GM21515 (cell line): ENCODE measurements at regions not wholly inside any gene's neighbourhood (a gene's known extent, or its start where the extent isn't known, plus 50 kb on each side); places are given as distances from the start of the nearest gene placed in this dataset.

Source experiments
- ATAC-seq: cut with Tn5 transposase; IDR thresholded peaks from one replicate; pipeline ENCODE4 v1.9.1; 2021; ENCODE audit not compliant: unreplicated experiment

GRCh38 chr4:187218705-187219245, 495.1 kb upstream of the FAT1 start:
- ATAC-seq, result no peak

GRCh38 chr4:187224560-187224959, 500.9 kb upstream of the FAT1 start:
- ATAC-seq, result no peak

- no peak for ATAC-seq
Measured at GRCh38 chr4:187227907-187228704, 504.4 kb upstream of the FAT1 start.

DNA sequence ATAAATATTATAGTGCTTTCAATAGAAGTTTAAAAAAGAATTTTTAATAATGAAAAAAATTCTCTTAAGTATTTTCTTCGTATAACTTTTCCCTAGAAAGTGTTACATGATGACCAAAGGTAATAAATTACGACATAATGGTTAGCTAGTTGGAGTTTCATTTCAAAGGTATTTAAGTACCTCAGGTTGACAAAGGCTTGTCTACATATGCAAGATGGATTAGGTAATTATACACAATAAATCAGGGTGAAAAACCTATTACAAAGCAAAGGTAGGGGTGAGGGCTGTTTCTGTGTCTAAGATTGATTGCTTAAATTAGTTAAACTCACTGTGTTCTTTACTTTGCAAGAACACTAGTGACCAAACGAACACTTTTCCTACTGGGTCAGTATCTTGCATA, 508.5 kb upstream of the FAT1 start:
- no peak for ATAC-seq

GRCh38 chr4:187232796-187233195, 509.1 kb upstream of the FAT1 start:
- ATAC-seq, result no peak

DNA sequence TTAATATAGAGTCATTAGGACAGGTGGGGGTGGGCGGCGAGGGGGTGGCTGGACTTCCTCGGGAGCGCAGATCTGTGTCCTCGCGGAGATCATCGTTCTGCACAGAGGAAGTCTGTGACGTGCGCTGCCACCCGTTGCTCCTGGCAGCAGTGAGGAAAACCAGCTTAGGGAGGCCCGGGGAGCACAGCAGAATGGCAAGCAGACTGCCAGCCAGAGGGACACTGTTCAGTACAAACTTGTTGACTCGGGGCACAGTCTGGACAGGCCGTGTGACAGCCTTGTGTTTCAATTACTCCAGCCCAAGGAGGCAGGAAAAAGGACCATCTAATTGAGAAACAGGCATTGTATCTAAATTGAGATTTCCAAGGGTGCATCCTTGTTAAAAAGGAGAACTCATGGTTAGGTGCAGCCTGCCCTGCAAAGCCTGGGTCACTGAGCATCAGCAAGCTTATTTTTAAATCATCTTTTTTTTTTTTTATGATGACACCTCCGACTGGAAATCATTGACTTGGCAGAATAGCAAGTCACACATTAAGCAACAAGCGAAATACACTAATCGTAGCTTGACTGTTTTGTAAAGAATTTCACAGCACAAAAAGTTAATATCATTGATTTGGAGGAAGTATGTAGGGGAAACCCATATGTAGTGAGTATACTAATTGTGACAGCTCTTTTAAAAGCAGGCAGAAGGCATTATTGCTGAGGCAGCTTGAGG, 512.0 kb upstream of the FAT1 start:
- no peak for ATAC-seq

- no peak for ATAC-seq
Measured at GRCh38 chr4:187236209-187236890, 512.7 kb upstream of the FAT1 start.

DNA sequence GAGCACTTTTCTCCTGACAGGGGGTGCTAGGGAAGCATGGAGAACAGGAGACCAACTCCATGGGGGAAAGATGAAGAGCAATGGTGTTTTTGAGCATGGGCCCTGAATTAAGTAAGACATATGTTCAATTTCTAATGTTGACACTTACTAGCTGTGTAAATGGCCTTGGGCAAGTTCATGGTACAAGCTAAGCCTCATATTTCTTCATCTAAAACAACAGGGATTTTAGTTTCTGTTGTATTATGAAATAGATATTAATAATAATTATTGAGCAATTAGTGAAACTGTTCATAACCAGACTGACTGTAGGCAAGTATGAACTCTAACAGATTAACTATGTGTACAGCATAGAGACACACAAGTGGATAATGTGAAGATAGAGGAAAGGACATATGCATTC, 515.0 kb upstream of the FAT1 start:
- no peak for ATAC-seq

- no peak for ATAC-seq
Measured at GRCh38 chr4:187251896-187252295, 528.2 kb upstream of the FAT1 start.

DNA sequence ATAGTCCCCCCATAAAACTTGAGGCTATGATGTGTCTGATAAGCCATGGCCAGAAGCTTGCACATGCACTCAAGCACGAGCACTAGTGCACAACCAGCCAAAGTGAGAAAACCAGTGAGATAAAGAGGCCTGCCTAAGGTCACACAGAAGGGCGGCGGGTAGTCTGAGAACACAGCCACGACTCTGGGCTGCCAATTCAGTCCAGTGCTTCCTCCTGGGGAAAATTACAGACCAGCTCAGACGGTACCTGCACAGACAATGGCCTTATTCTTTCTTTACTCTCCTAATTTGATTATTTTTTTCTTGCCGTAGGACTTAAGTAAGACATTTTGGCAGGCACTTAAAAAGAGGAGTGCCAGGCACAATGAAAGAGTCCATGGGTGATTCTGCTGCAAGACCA, 533.2 kb upstream of the FAT1 start:
- ATAC-seq, result no peak

- ATAC-seq, result no peak
Measured at GRCh38 chr4:187258651-187259401, 535.2 kb upstream of the FAT1 start.

GRCh38 chr4:187268940-187269339, 545.3 kb upstream of the FAT1 start:
- no peak for ATAC-seq

- ATAC-seq, result no peak
Measured at GRCh38 chr4:187270154-187270553, 546.5 kb upstream of the FAT1 start.

DNA sequence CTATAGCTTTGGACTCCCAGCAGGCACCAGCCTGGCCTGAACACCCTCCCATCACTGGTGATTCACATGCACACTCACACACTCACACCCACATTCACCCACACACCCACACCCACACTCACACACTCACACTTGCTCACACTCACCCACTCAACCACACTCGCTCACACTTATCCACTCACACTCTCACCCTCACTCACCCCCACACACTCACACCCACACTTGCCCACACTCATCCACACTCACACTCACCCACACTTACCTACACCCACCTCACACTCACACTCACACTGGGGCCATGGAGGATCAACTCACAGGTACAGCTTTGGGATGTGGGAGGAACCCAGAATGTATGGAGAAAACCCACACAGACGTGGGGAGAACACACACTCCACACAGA, 548.2 kb upstream of the FAT1 start:
- no peak for ATAC-seq

DNA sequence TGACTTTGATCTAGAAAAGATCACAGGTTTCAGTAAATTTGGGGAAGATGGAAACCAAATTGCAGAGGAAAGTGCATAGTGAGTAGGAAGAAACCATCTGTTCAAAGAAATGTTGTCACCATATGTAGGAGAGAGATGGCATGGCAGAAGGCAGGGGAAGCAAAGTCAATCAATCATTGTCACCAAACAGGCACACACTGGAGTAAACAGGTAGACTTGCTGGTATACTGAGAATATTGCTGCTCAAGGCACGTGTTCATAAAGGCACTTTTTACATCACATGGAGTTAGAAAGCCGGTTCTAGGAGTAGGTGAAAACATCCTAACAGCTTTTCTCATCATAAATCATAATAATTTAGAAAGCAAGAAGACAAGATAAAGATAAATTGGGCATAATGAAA, 550.5 kb upstream of the FAT1 start:
- no peak for ATAC-seq

DNA sequence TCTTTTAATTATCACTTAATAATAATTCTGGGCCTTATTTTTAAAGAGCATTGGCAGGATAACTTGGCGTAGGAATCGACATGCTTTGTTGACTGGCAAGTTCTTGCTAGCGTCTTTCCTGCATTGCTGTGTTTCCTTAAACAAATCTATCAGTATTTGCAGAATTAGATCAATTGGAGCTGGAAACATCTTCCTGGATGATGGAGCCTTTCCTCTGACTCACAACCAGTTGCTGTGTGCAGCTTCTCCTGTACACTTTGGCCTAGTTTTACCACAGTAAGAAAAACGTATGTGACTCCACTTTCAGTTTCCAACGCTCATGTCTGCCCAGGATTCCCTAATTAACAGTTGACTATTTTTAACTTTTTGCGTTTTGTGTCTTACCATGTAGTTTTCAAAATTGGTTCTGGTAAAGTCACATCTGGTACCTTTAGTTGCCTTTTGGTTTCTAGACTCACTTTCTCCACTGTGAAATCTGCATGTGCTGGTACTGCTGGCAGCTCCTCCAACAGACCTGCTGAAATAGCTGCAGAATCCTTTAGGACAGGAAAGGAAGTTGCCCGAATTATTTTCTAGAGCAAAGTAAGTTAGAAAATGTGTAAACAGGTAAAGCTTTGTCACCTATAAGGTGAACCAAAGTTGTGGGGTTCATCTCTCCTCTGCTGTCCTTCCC, 553.2 kb upstream of the FAT1 start:
- ATAC-seq, result no peak

DNA sequence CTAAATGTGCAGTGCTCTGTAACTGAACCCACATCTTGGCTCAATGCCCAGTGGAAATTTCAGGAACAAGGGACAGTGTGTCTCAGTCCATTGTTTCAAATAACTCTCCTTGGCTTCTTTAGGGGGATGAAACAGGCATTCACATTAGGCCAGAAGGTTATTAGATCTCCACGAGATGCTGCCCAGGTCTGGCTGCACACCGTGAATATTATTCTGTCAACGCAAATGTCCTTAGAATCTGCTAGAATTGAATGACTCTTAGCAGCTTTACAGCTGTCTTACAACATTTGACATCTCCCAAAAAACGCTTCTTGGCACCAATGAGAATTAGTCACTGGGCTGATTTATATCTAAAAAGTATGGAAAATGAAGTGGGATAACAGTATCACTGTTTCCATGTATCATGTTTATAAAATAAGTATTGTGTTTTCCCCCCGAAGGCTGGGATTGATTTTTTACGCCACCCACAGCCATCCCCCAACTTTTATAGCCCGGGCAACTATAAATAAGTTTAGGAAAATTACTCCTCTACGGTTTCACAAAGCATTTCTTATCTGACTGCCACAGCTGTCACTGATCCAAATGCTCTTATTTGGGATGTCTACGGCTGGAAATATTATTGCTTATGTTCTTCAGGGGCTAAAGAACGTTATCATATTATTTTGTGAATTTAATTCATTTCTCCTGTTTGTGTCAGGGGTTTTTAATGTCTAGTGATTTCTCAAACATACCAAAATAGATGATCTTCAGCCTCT, 559.7 kb upstream of the FAT1 start:
- ATAC-seq, result no peak

GRCh38 chr4:187286525-187286924, 562.9 kb upstream of the FAT1 start:
- ATAC-seq, result no peak

- ATAC-seq, result no peak
Measured at GRCh38 chr4:187289371-187289770, 565.7 kb upstream of the FAT1 start.

DNA sequence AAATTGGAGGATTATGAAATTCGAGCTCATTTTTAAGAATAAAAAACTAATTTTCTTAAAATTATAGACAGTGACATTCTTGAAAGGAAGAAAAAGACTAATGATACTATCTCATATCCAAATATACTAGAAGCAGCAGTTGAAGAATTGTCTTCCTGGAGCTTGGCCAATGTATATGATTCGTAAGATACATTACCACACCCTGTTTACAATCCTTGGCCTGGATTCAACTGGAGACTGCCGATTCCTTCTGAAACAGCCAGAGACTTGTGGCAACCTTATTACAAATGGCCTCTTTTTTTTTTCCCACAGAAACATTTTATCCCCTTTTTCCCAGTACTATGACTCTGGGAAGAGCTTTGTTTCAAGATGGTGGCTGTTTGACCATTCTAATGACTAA, 571.2 kb upstream of the FAT1 start:
- no peak for ATAC-seq
